ENCODE measurements at regions not wholly inside any gene's neighbourhood (a gene's known extent, or its start where the extent isn't known, plus 50 kb on each side); places are given as distances from the start of the nearest gene placed in this dataset.
"Not testable (repeated sequence)": the region's sequence is repeated elsewhere in the genome, so short reads cannot be mapped to it uniquely, and the experiment has no call there.

GRCh38 chr12:31796270-31796951 is 67.6 kb upstream of the AMN1 start:
- no peak for FAIRE-seq
- TF ChIP-seq POLR2A (IDR thresholded peaks at IDR 0.05; ENCODE audit: low read depth, low read length), result no peak
- no peak for DNase-seq (ENCODE audit: insufficient read length, low spot score)

DNA sequence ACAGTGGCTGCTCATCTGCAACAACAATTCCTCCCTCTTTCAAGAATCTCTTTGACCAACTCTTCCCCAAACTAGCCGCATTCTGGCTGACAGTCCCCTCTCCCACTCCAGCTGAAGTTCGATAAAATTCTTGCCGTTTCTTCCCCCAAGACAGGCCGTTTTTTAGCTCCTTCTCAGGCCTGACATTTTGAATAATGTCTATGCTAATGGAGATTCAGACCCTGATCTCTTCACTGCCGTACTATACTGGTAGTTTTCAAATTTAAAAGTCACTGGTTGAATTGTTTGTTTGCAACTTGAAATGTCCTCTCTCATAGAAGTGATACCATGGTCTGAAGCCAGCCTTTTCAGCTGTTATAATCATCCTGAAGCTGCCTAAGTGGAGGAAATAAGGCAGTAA is 65.9 kb upstream of the AMN1 start:
- DNase-seq (ENCODE audit: insufficient read length, low spot score), result no peak
- FAIRE-seq, result no peak
- no peak for TF ChIP-seq POLR2A (IDR thresholded peaks at IDR 0.05; ENCODE audit: low read depth, low read length)

- FAIRE-seq, result peak; percentile 38
- not testable (repeated sequence) for DNase-seq (ENCODE audit: insufficient read length, low spot score)
These were observed 62.4 kb upstream of the AMN1 start for GRCh38 chr12:31791265-31791664.

- TF ChIP-seq POLR2A (IDR thresholded peaks at IDR 0.05; ENCODE audit: low read depth, low read length), result no peak
- DNase-seq (ENCODE audit: insufficient read length, low spot score) (no peak), FAIRE-seq (no peak)
These were observed 61.9 kb upstream of the AMN1 start for GRCh38 chr12:31790759-31791158.

GRCh38 chr12:31785318-31785717 is 56.5 kb upstream of the AMN1 start:
- no peak for TF ChIP-seq POLR2A (IDR thresholded peaks at IDR 0.05; ENCODE audit: low read depth, low read length)
- no peak for FAIRE-seq
- DNase-seq (ENCODE audit: insufficient read length, low spot score), result no peak

DNA sequence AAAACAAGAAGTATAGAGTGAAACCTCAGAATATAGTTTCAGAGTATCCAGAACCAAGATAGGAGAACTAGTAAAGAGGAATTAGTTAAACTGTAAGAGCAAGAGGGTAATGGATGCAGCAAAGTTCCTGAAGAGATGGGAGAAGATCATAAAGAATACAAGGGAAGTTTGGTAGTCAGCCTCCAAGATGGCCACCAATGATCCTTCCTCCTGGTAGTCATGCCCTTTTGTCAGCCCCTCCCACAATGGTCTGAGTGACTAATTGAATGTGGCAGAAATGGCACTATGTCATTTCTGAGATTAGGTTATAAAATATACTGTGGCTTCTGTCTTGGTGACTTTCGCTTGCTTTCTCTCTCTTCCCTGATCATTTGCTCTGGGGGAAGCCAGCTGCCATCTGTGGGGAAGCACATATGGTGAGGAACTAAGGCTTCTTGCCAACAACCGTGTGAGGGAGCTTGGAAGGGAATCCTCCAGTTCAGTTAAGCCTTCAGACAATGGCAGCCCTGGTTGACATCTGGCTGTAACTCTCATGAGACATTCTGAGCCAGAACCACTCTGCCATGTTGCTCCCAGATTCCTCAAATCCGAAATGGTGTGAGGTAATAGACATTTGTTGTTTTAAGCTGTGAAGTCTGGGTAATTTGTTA is 55.3 kb upstream of the AMN1 start:
- no peak for DNase-seq (ENCODE audit: insufficient read length, low spot score)
- FAIRE-seq, result no peak
- TF ChIP-seq POLR2A (IDR thresholded peaks at IDR 0.05; ENCODE audit: low read depth, low read length), result no peak

- DNase-seq (ENCODE audit: insufficient read length, low spot score) (no peak), FAIRE-seq (no peak)
- no peak for TF ChIP-seq POLR2A (IDR thresholded peaks at IDR 0.05; ENCODE audit: low read depth, low read length)
These were observed 54.7 kb upstream of the AMN1 start for GRCh38 chr12:31783556-31783955.

DNA sequence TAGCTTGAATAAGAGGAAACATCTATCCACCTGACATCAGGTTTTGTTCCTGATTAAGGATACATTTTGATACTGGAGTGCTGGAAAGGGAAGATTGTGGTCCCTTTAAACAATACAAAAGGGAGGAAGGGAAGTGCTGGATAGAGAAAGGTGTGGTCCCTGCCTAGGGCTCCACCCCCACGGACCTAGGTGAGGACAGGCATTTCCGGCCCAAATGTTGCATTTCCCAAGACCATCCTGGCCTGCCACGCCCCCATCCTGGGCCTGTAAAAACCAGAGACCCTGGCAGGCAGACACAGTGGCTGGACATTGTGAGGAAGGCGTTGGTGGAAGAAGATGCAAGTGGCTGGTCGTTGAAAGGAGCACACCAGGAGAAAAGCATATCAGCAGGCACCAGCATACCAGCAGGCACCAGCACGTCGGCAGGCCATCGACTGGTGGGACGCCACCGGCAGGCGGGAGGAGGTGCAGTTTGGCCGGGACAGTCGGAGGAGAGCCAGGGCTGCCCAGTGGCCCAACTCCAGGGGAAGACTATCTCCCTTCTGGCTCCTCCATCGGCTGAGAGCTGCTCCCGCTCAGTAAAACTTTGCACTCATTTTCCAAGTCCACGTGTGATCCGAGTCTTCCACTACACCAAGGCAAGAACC is 53.2 kb upstream of the AMN1 start:
- TF ChIP-seq POLR2A (IDR thresholded peaks at IDR 0.05; ENCODE audit: low read depth, low read length), result no peak
- DNase-seq (ENCODE audit: insufficient read length, low spot score), result no peak
- no peak for FAIRE-seq

DNA sequence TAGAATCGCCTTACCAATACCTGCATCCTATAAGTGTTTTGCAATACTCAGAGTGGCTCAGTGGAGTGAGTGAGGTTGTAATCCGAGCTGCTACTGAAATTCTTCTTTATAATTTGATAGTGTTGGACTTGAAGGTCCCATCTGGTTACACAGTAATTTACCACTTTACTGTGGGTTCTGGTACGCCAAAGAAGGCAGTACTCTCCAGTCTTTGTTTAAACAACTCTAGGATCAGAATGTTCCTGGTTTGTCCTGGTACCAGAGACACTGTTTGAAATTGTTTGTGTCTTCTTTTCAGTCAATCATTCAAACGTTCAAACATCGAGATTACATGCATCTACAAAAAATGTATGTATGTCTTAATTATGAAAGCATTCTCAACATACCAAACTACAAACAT is 51.3 kb upstream of the AMN1 start:
- FAIRE-seq (no peak), DNase-seq (ENCODE audit: insufficient read length, low spot score) (no peak)
- no peak for TF ChIP-seq POLR2A (IDR thresholded peaks at IDR 0.05; ENCODE audit: low read depth, low read length)

- TF ChIP-seq POLR2A (IDR thresholded peaks at IDR 0.05; ENCODE audit: low read depth, low read length), result no peak
- no peak for DNase-seq (ENCODE audit: insufficient read length, low spot score)
- no peak for FAIRE-seq
These were observed 49.9 kb upstream of the AMN1 start for GRCh38 chr12:31778687-31779086.
